Neuronal stem cell (in vitro differentiated cells): ENCODE measurements at regions not wholly inside any gene's neighbourhood (a gene's known extent, or its start where the extent isn't known, plus 50 kb on each side); places are given as distances from the start of the nearest gene placed in this dataset.

Source experiments
- DNase-seq: peaks from one replicate; pipeline ENCODE4 v3.0.0-alpha.2; 2013; ENCODE audit warnings: low spot score
- H2AFZ ChIP-seq: one replicate; pipeline ENCODE4 v1.6.1; 2013; ENCODE audit warnings: mild to moderate bottlenecking, low read length, inconsistent platforms
- H2AK5ac ChIP-seq: 2 replicates; pipeline ENCODE4 v1.6.1; 2013; ENCODE audit warnings: low read depth, mild to moderate bottlenecking, inconsistent platforms, low read length, moderate library complexity, mixed read lengths
- H2BK120ac ChIP-seq: 2 replicates; pipeline ENCODE4 v1.6.1; 2013; ENCODE audit warnings: low read depth, mild to moderate bottlenecking, inconsistent platforms, low read length, moderate library complexity, mixed read lengths
- H2BK12ac ChIP-seq: one replicate; pipeline ENCODE4 v1.6.1; 2013; ENCODE audit warnings: low read length, inconsistent platforms
- H2BK15ac ChIP-seq: 2 replicates; pipeline ENCODE4 v1.6.1; 2013; ENCODE audit warnings: mild to moderate bottlenecking, low read length, inconsistent platforms, mixed read lengths
- H2BK5ac ChIP-seq: one replicate; pipeline ENCODE4 v1.6.1; 2013; ENCODE audit warnings: inconsistent platforms, mild to moderate bottlenecking, low read length, moderate library complexity
- H3K14ac ChIP-seq: one replicate; pipeline ENCODE4 v1.6.1; 2013; ENCODE audit warnings: low read length, inconsistent platforms
- H3K18ac ChIP-seq: 2 replicates; pipeline ENCODE4 v1.6.1; 2013; ENCODE audit warnings: low read length, inconsistent platforms
- H3K23ac ChIP-seq: 2 replicates; pipeline ENCODE4 v1.6.1; 2013; ENCODE audit warnings: low read depth, mild to moderate bottlenecking, mixed read lengths, low read length, inconsistent platforms; ENCODE audit not compliant: poor library complexity
- H3K27ac ChIP-seq: replicated peaks from 3 replicates; pipeline ENCODE4 v1.5.1; 2013; ENCODE audit warnings: low read length, inconsistent platforms
- H3K27me3 ChIP-seq, 3 experiments: 2 replicates each; pipeline ENCODE4 v1.6.1; 2013; ENCODE audit warnings: low read length in 3 of 3, mild to moderate bottlenecking in 2 of 3, inconsistent platforms in 1 of 3, low read depth in 1 of 3, mixed read lengths in 1 of 3, moderate library complexity in 1 of 3; ENCODE audit not compliant: control insufficient read depth in 3 of 3, insufficient read depth in 3 of 3
- H3K36me3 ChIP-seq, 2 donors: replicated peaks in 1 of 2; 2 replicates each; pipeline ENCODE4 v1.6.1; 2013; ENCODE audit warnings: low read length in 2 of 2; ENCODE audit not compliant: control insufficient read depth in 2 of 2, insufficient read depth in 2 of 2
- H3K4ac ChIP-seq: 2 replicates; pipeline ENCODE4 v1.6.1; 2013; ENCODE audit warnings: inconsistent platforms, mild to moderate bottlenecking, low read length, moderate library complexity
- H3K4me1 ChIP-seq, 2 donors: 1 replicate in 1 of 2; 2 replicates in 1 of 2; pipeline ENCODE4 v1.6.1; 2013; ENCODE audit warnings: low read length in 2 of 2, low read depth in 1 of 2; ENCODE audit not compliant: control insufficient read depth in 2 of 2, insufficient read depth in 1 of 2
- H3K4me2 ChIP-seq: one replicate; pipeline ENCODE4 v1.6.1; 2013; ENCODE audit warnings: mild to moderate bottlenecking, low read length, inconsistent platforms; ENCODE audit not compliant: insufficient read depth, poor library complexity, severe bottlenecking
- H3K4me3 ChIP-seq, 2 donors: 2 replicates each; pipeline ENCODE4 v1.5.1; 2013; ENCODE audit warnings: low read length in 2 of 2, mild to moderate bottlenecking in 2 of 2, inconsistent platforms in 1 of 2, moderate library complexity in 1 of 2
- H3K79me1 ChIP-seq: one replicate; pipeline ENCODE4 v1.6.1; 2013; ENCODE audit warnings: low read depth, mild to moderate bottlenecking, inconsistent platforms, low read length, moderate library complexity
- H3K9ac ChIP-seq: one replicate; pipeline ENCODE4 v1.6.1; 2013; ENCODE audit warnings: mild to moderate bottlenecking, low read depth, low read length, inconsistent platforms; ENCODE audit not compliant: poor library complexity
- H3K9me3 ChIP-seq, 2 donors: replicated peaks in 1 of 2; 2 replicates each; pipeline versions ENCODE3 to v1.6.1; 2013; ENCODE audit warnings: low read length in 2 of 2, mild to moderate bottlenecking in 2 of 2, inconsistent platforms in 1 of 2, low read depth in 1 of 2, mixed read lengths in 1 of 2, moderate library complexity in 1 of 2; ENCODE audit not compliant: control insufficient read depth in 2 of 2, insufficient read depth in 1 of 2
- H4K8ac ChIP-seq: one replicate; pipeline ENCODE4 v1.6.1; 2013; ENCODE audit warnings: low read depth, mild to moderate bottlenecking, inconsistent platforms, low read length, moderate library complexity
- H4K91ac ChIP-seq: one replicate; pipeline ENCODE4 v1.6.1; 2013; ENCODE audit warnings: low read length, low read depth, mild to moderate bottlenecking, inconsistent platforms; ENCODE audit not compliant: poor library complexity
- WGBS, 2 donors: extraction: QIAGEN DNeasy Blood & Tissue Kit; methylation state at CpG; one replicate each; pipeline ENCODE4 v1.1.7; 2013; ENCODE audit warnings: missing lambda C conversion rate in 2 of 2, mixed read lengths in 1 of 2; ENCODE audit not compliant: insufficient read length in 2 of 2, insufficient replicate concordance in 1 of 2; ENCODE audit errors: extremely low coverage in 2 of 2; 5-methylcytosine and 5-hydroxymethylcytosine counted together

DNA sequence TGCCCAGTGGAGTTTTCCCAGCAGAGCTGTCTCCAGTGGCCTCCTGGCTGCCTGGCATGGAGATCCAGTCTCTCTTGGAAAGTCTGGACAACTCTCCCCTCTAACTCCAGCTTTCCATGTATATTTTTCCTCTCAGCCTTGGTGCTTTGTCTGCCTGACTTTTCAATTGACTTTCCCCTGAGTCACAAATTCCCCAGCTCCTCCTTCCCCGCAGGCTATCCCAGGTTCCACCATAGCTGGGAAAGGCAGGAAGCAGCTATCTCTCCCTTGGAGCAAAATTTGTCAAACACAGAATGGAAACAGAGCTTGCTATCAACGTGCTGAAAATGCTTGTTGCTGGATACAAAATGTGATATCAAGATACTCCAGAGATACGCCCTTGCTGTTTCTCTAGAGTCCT is 384.8 kb downstream of the TMEM135 start:
- Histone ChIP-seq H3K18ac (no peak overlapping the region), H3K79me1 (no peaks in the 10 kb centered on the region), H3K4ac (no peak overlapping the region), H3K9me3 (no peaks in the 10 kb centered on the region), H3K36me3 (no peaks in the 10 kb centered on the region), H2BK5ac (no peak overlapping the region), H4K91ac (no peak overlapping the region), H2BK120ac (no peak overlapping the region), H2BK15ac (no peak overlapping the region), H4K8ac (no peak overlapping the region), H3K4me3 (no peak overlapping the region), H3K27ac (no peak overlapping the region), H2AFZ (peak overlapping the region; percentile 49), H3K9ac (no peak overlapping the region), H3K23ac (no peak overlapping the region), H3K27me3 (no peaks in the 10 kb centered on the region), H3K4me2 (no peak overlapping the region), H2BK12ac (no peak overlapping the region), H3K4me1 (no peaks in the 10 kb centered on the region), H3K14ac (no peak overlapping the region), H2AK5ac (no peak overlapping the region)
- no peak for DNase-seq
- no CpG with 5 or more reads among the region's 3 CpGs for WGBS, 2 donors

DNA sequence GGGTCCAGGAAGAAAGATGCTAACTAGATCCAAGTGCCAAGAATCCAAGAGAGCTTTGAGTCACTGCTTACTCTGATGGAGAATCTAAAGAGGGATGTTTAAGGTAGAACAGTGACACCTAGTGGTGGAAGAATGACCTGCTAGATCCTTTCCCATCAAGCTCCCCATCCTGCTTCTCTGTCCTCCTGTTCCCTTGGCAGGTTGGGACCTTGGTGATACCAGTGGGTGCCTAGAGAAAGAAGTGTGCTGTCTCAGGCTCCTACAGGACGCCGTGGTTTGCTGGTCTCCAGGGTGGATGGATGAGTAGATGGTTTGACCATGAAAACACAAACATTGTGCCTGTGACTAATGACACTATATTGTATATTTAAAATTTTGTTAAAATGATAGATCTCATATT is 383.7 kb downstream of the TMEM135 start:
- Histone ChIP-seq H3K14ac (no peak overlapping the region), H2BK12ac (no peak overlapping the region), H2BK120ac (no peak overlapping the region), H2AK5ac (no peak overlapping the region), H3K9ac (no peak overlapping the region), H3K4me2 (no peak overlapping the region), H2BK15ac (no peak overlapping the region), H3K27me3 (no peaks in the 10 kb centered on the region), H3K79me1 (no peaks in the 10 kb centered on the region), H2AFZ (no peak overlapping the region), H4K91ac (no peak overlapping the region), H3K18ac (no peak overlapping the region), H4K8ac (no peak overlapping the region), H2BK5ac (no peak overlapping the region), H3K36me3 (no peaks in the 10 kb centered on the region), H3K4me1 (no peaks in the 10 kb centered on the region), H3K9me3 (no peaks in the 10 kb centered on the region), H3K23ac (no peak overlapping the region), H3K4me3 (no peak overlapping the region), H3K27ac (no peak overlapping the region), H3K4ac (no peak overlapping the region)
- WGBS, 2 donors, result no CpG with 5 or more reads among the region's 2 CpGs
- DNase-seq, result peak; percentile 73

DNA sequence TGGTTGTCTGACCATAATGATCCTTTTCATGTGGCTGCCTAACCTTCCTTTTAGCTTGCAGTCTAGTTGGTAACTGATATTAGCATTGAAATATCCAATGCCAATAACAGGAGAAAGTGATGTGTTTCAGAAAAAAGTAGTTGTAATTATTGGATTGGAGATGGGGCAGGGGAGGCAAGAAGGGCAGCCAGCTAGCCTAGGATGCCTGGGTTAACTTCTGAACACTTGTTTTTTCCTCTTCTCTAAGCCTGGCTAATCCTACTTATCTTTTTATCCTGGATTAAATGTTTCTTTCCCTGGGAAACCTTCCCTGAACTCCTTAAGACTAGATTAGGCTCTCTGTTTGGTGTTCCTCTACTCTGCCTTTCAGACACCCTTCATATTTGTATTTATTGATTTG is 380.2 kb downstream of the TMEM135 start:
- H3K23ac ChIP-seq, result no peak overlapping the region
- no peak overlapping the region for H2BK15ac ChIP-seq
- H3K27ac ChIP-seq, result no peak overlapping the region
- H2AK5ac ChIP-seq, result no peak overlapping the region
- H3K79me1 ChIP-seq, result no peaks in the 10 kb centered on the region
- no peak overlapping the region for H4K8ac ChIP-seq
- DNase-seq, result no peak
- H2BK120ac ChIP-seq, result no peak overlapping the region
- no peaks in the 10 kb centered on the region for H3K9me3 ChIP-seq
- H3K14ac ChIP-seq, result no peak overlapping the region
- H2BK5ac ChIP-seq, result no peak overlapping the region
- no peak overlapping the region for H3K4me3 ChIP-seq
- no peak overlapping the region for H2BK12ac ChIP-seq
- no peak overlapping the region for H2AFZ ChIP-seq
- no peak overlapping the region for H3K4ac ChIP-seq
- no peak overlapping the region for H3K4me2 ChIP-seq
- no peaks in the 10 kb centered on the region for H3K36me3 ChIP-seq
- H3K9ac ChIP-seq, result no peak overlapping the region
- H4K91ac ChIP-seq, result no peak overlapping the region
- no peaks in the 10 kb centered on the region for H3K4me1 ChIP-seq
- H3K18ac ChIP-seq, result no peak overlapping the region
- no peaks in the 10 kb centered on the region for H3K27me3 ChIP-seq

DNA sequence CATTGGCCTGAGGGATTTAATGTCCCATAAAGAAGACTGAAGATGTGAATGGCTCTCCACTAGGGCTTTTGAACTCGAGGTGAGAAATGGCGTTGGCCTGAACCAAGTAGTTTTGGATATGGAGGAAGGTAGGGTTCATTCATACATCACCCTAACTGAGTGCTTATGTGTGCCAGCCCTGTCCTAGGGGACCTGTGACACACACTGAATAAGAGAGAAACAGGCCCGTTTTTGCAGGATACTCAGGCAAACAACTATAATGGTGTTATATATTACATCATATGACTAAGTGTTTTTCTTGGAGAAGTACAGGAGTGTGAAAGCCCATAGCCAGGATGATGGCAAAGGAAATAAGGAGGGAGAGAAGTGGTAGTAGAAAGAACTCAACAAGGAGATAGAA is 368.1 kb downstream of the TMEM135 start:
- Histone ChIP-seq H3K4me2 (no peak overlapping the region), H3K79me1 (no peaks in the 10 kb centered on the region), H3K9me3 (no peaks in the 10 kb centered on the region), H3K27me3 (no peaks in the 10 kb centered on the region), H3K14ac (no peak overlapping the region), H3K18ac (no peak overlapping the region), H2BK120ac (no peak overlapping the region), H3K27ac (no peak overlapping the region), H2AK5ac (no peak overlapping the region), H2AFZ (no peak overlapping the region), H3K4me3 (no peak overlapping the region), H4K8ac (no peak overlapping the region), H3K36me3 (no peaks in the 10 kb centered on the region), H2BK15ac (no peak overlapping the region), H2BK5ac (no peak overlapping the region), H4K91ac (no peak overlapping the region), H3K4ac (no peak overlapping the region), H3K4me1 (no peaks in the 10 kb centered on the region), H3K9ac (no peak overlapping the region), H3K23ac (no peak overlapping the region), H2BK12ac (no peak overlapping the region)
- DNase-seq, result no peak
- WGBS, 2 donors, result no CpG with 5 or more reads among the region's 3 CpGs
